SK-N-SH (cell line): ENCODE measurements at regions not wholly inside any gene's neighbourhood (a gene's known extent, or its start where the extent isn't known, plus 50 kb on each side); places are given as distances from the start of the nearest gene placed in this dataset.

ENCODE experiments used
- CTCF ChIA-PET: fragments of 300-600, 350-600 bp; formaldehyde crosslinking; extraction: SDS; loops from one replicate; lab custom pipeline; 2021; lab: Yijun Ruan, JAX
- POLR2A ChIA-PET: fragments of 350-600 bp; sonication (Branson Sonifier 250); formaldehyde crosslinking; extraction: SDS; loops from one replicate; lab custom pipeline; 2020; ENCODE audit warnings: antibody characterized with exemption, inconsistent platforms; lab: Yijun Ruan, JAX
- DNase-seq: peaks from one replicate; pipeline ENCODE4 v3.0.0; 2012
- H2AFZ ChIP-seq: fragments of 200-600 bp; sonication (generic); 2 replicates; pipeline ENCODE4 v1.8.1; 2016; ENCODE audit warnings: antibody characterized with exemption, mild to moderate bottlenecking, low read depth
- H3F3A ChIP-seq: fragments of 200-600 bp; sonication (generic); replicated peaks from 2 replicates; pipeline ENCODE3; 2016; ENCODE audit warnings: antibody characterized with exemption, mild to moderate bottlenecking; ENCODE audit not compliant: insufficient read depth
- H3K27ac ChIP-seq, 2 experiments: fragments of 200-500 bp in 1 of 2; fragments of 200-600 bp in 1 of 2; sonication (Bioruptor generic) in 1 of 2; sonication (generic), shearing (Covaris generic) in 1 of 2; 2 replicates each; pipeline versions ENCODE4 v1.5.1 to v1.6.1; 2014 to 2016; ENCODE audit warnings: low read depth in 2 of 2, inconsistent platforms in 1 of 2, low read length in 1 of 2, mild to moderate bottlenecking in 1 of 2, mixed read lengths in 1 of 2
- H3K27me3 ChIP-seq: fragments of 200-600 bp; sonication (generic), shearing (Covaris generic); 2 replicates; pipeline ENCODE4 v1.6.1; 2016; ENCODE audit warnings: mixed run types; ENCODE audit not compliant: insufficient read depth
- H3K36me3 ChIP-seq, 2 experiments: fragments of 200-500 bp in 1 of 2; fragments of 200-600 bp in 1 of 2; sonication (Bioruptor generic) in 1 of 2; sonication (generic) in 1 of 2; replicated peaks in 1 of 2; 2 replicates each; pipeline versions ENCODE3 to v1.5.1; 2014 to 2016; ENCODE audit warnings: low read length in 1 of 2, mild to moderate bottlenecking in 1 of 2; ENCODE audit not compliant: insufficient read depth in 2 of 2, control insufficient read depth in 1 of 2
- H3K4me1 ChIP-seq, 2 experiments: fragments of 200-500 bp in 1 of 2; fragments of 200-600 bp in 1 of 2; sonication (Bioruptor generic) in 1 of 2; sonication (generic), shearing (Covaris generic) in 1 of 2; 2 replicates each; pipeline versions ENCODE4 v1.5.1 to v1.6.1; 2014 to 2016; ENCODE audit warnings: low read depth in 1 of 2, low read length in 1 of 2, mixed run types in 1 of 2; ENCODE audit not compliant: insufficient read depth in 2 of 2, control insufficient read depth in 1 of 2
- H3K4me2 ChIP-seq: fragments of 200-600 bp; sonication (generic), shearing (Covaris generic); 2 replicates; pipeline ENCODE4 v1.6.1; 2017; ENCODE audit warnings: mixed run types
- H3K4me3 ChIP-seq, 2 experiments: fragments of 200-500 bp in 1 of 2; fragments of 200-600 bp in 1 of 2; sonication (Bioruptor generic) in 1 of 2; sonication (generic), shearing (Covaris generic) in 1 of 2; 2 replicates each; pipeline versions ENCODE4 v1.5.1 to v1.8.1; 2014 to 2016; ENCODE audit warnings: low read depth in 2 of 2, inconsistent platforms in 1 of 2, low read length in 1 of 2, mild to moderate bottlenecking in 1 of 2, mixed read lengths in 1 of 2, moderate library complexity in 1 of 2
- H3K79me2 ChIP-seq: fragments of 200-600 bp; sonication (generic); 2 replicates; pipeline ENCODE4 v1.8.1; 2017; ENCODE audit warnings: mild to moderate bottlenecking; ENCODE audit not compliant: insufficient read depth
- H3K9ac ChIP-seq: fragments of 200-600 bp; sonication (generic); 2 replicates; pipeline ENCODE4 v1.6.1; 2017; ENCODE audit warnings: mixed run types
- H3K9me2 ChIP-seq: fragments of 200-600 bp; sonication (generic); 2 replicates; pipeline ENCODE4 v1.6.1; 2017; ENCODE audit warnings: mixed run types
- H3K9me3 ChIP-seq: fragments of 200-600 bp; sonication (generic); 2 replicates; pipeline ENCODE4 v1.6.1; 2017; ENCODE audit warnings: mixed run types, mild to moderate bottlenecking, moderate library complexity
- H4K20me1 ChIP-seq: fragments of 200-600 bp; sonication (generic); 2 replicates; pipeline ENCODE4 v1.6.1; 2017; ENCODE audit warnings: mild to moderate bottlenecking, mixed run types; ENCODE audit not compliant: insufficient read depth
- CTCF ChIP-seq: fragments of 200-600 bp; sonication (generic); IDR thresholded peaks from 2 replicates; pipeline ENCODE4 v1.6.1; 2017; ENCODE audit warnings: antibody characterized with exemption, mild to moderate bottlenecking, moderate library complexity
- EZH2phosphoT487 ChIP-seq: fragments of 200-600 bp; sonication (generic); IDR thresholded peaks from 2 replicates; pipeline ENCODE4 v1.6.1; 2017; ENCODE audit warnings: low read depth, mixed run types, mild to moderate bottlenecking, antibody characterized with exemption, moderate library complexity, borderline replicate concordance
- FOXJ3 ChIP-seq: sonication (generic); formaldehyde crosslinking; IDR thresholded peaks from 2 replicates; pipeline ENCODE4 v1.5.1; 2020; ENCODE audit warnings: mild to moderate bottlenecking, missing genetic modification reagents
- GATA2 ChIP-seq: sonication (generic); formaldehyde crosslinking; IDR thresholded peaks from 2 replicates; pipeline ENCODE4 v1.5.0; 2020; ENCODE audit warnings: mild to moderate bottlenecking, missing genetic modification reagents
- JUND ChIP-seq: IDR thresholded peaks from 2 replicates; pipeline ENCODE4 v1.4.0; 2012
- MAX ChIP-seq: IDR thresholded peaks from 2 replicates; pipeline ENCODE4 v1.4.0; 2012; ENCODE audit warnings: low read depth
- MEF2A ChIP-seq: IDR thresholded peaks from 2 replicates; pipeline ENCODE4 v1.4.0; 2012; ENCODE audit warnings: low read depth, borderline replicate concordance
- PBX3 ChIP-seq: IDR thresholded peaks from 2 replicates; pipeline ENCODE4; 2012
- POLR2AphosphoS5 ChIP-seq: IDR thresholded peaks from 2 replicates; pipeline ENCODE4 v1.6.1; 2012; ENCODE audit warnings: low read depth, low read length
- RAD21 ChIP-seq: IDR thresholded peaks from 2 replicates; pipeline ENCODE4 v1.6.1; 2012; ENCODE audit warnings: mild to moderate bottlenecking, low read length
- RCOR1 ChIP-seq: fragments of 150-350 bp; IDR thresholded peaks from 2 replicates; pipeline ENCODE4 v1.6.1; 2017; ENCODE audit warnings: antibody characterized with exemption, low read length
- RXRA ChIP-seq: IDR thresholded peaks from 2 replicates; pipeline ENCODE4 v1.4.0; 2012; ENCODE audit warnings: low read depth, mild to moderate bottlenecking, borderline replicate concordance
- TAF1 ChIP-seq: IDR thresholded peaks from 2 replicates; pipeline ENCODE4 v1.6.1; 2012; ENCODE audit warnings: low read depth, mild to moderate bottlenecking, low read length, moderate library complexity, borderline replicate concordance
- USF1 ChIP-seq: IDR thresholded peaks from 2 replicates; pipeline ENCODE4 v1.4.0; 2012; ENCODE audit warnings: low read depth, borderline replicate concordance
- ZBTB33 ChIP-seq: IDR thresholded peaks from 2 replicates; pipeline ENCODE4 v1.4.0; 2012; ENCODE audit warnings: low read depth, borderline replicate concordance
- WGBS: methylation state at CpG from one replicate; pipeline ENCODE4 v1.1.6; 2017; ENCODE audit warnings: low lambda C conversion rate; 5-methylcytosine and 5-hydroxymethylcytosine counted together

GRCh38 chr9:126117158-126117425, 209.5 kb upstream of the MVB12B start:
- Histone ChIP-seq H3K9ac (no peak overlapping the region), H3K9me3 (no peaks in the 10 kb centered on the region), H3K36me3 (no peaks in the 10 kb centered on the region), H3K4me2 (no peak overlapping the region), H2AFZ (no peak overlapping the region), H3K9me2 (no peaks in the 10 kb centered on the region)
- no peak for TF ChIP-seq GATA2 (CRISPR knock-in tag)
- no peak for TF ChIP-seq CTCF
- TF ChIP-seq RCOR1 = no peak
- no peak for TF ChIP-seq RAD21
- no peak for TF ChIP-seq ZBTB33
- TF ChIP-seq MEF2A = no peak
- TF ChIP-seq MAX = no peak
- TF ChIP-seq POLR2AphosphoS5 = no peak
- no peak for TF ChIP-seq FOXJ3 (CRISPR knock-in tag)
- TF ChIP-seq JUND = no peak
- no peak for TF ChIP-seq USF1
- TF ChIP-seq TAF1 = no peak
- TF ChIP-seq, all 33 proteins: peak for 0
- no peaks in the 10 kb centered on the region for H3K4me1 ChIP-seq
- POLR2A ChIA-PET = no interaction called here
- peaks cover 24% of the 10 kb centered on the region; the same call in 1 of the 2 replicates for H3K27me3 ChIP-seq
- CTCF ChIA-PET = no interaction called here
- H3K4me3 ChIP-seq = no peak overlapping the region
- H3F3A ChIP-seq = no peaks in the 10 kb centered on the region
- no peaks in the 10 kb centered on the region for H3K79me2 ChIP-seq
- no peaks in the 10 kb centered on the region for H4K20me1 ChIP-seq
- 82% methylated on average over 3 of the region's 4 CpGs for WGBS
- DNase-seq = no peak
- H3K27ac ChIP-seq = no peak overlapping the region

- no peak overlapping the region for H3K4me3 ChIP-seq
- no peaks in the 10 kb centered on the region for H3K36me3 ChIP-seq
- WGBS = 58% methylated on average over 6 of the region's 9 CpGs
- no peak for DNase-seq
- H3K27ac ChIP-seq = no peak overlapping the region
- ChIA-PET POLR2A (no interaction called here), CTCF (no interaction called here)
- no peak overlapping the region for H3K9ac ChIP-seq
- no peaks in the 10 kb centered on the region for H3K79me2 ChIP-seq
- H3K4me1 ChIP-seq = no peaks in the 10 kb centered on the region
- H3K27me3 ChIP-seq = peaks cover 20% of the 10 kb centered on the region; the same call in 1 of the 2 replicates
- H3K4me2 ChIP-seq = no peak overlapping the region
- H2AFZ ChIP-seq = no peak overlapping the region
- no peaks in the 10 kb centered on the region for H3K9me3 ChIP-seq
- no peaks in the 10 kb centered on the region for H3K9me2 ChIP-seq
- H4K20me1 ChIP-seq = no peaks in the 10 kb centered on the region
- no peaks in the 10 kb centered on the region for H3F3A ChIP-seq
- TF ChIP-seq MAX = no peak
- no peak for TF ChIP-seq RXRA
- TF ChIP-seq CTCF = no peak
- TF ChIP-seq PBX3 = no peak
- no peak for TF ChIP-seq MEF2A
- no peak for TF ChIP-seq EZH2phosphoT487
- TF ChIP-seq RAD21 = no peak
- TF ChIP-seq USF1 = no peak
Measured at GRCh38 chr9:126117631-126118030, 209.0 kb upstream of the MVB12B start.
